IMR-90 (cell line): ENCODE measurements at regions not wholly inside any gene's neighbourhood (a gene's known extent, or its start where the extent isn't known, plus 50 kb on each side); places are given as distances from the start of the nearest gene placed in this dataset.

Experiments
- ATAC-seq: fragments of 200-7000 bp; cut with Tn5 transposase; 2 replicates; pipeline ENCODE4 v1.9.1; 2020; ENCODE audit warnings: low read depth, mild to moderate bottlenecking, moderate library complexity
- BruUV-seq: library from RNA; stranded (reverse); fragments of 400-500 nt; replicated peaks from 2 replicates; lab custom pipeline; 2021; lab: Mats Ljungman, UMichigan
- CTCF ChIA-PET: fragments of 300-600 bp; formaldehyde crosslinking; extraction: SDS; loops from one replicate; lab custom pipeline; 2021; ENCODE audit warnings: antibody characterized with exemption; lab: Yijun Ruan, JAX
- POLR2A ChIA-PET: fragments of 300-600 bp; sonication (Branson Sonifier 250); formaldehyde crosslinking; loops from one replicate; lab custom pipeline; 2022; ENCODE audit warnings: antibody characterized with exemption; ENCODE audit not compliant: unreplicated experiment; lab: Charles Lee
- DNase-seq: peaks from one replicate; pipeline ENCODE4 v3.0.0; 2013
- H2AFZ ChIP-seq: replicated peaks from 2 replicates; pipeline ENCODE3; 2013; ENCODE audit warnings: low read length, mild to moderate bottlenecking; ENCODE audit not compliant: poor library complexity
- H2AK5ac ChIP-seq: 2 replicates; pipeline ENCODE4 v1.6.1; 2013; ENCODE audit warnings: low read depth, low read length, inconsistent platforms
- H2AK9ac ChIP-seq: replicated peaks from 2 replicates; pipeline ENCODE3; 2013; ENCODE audit warnings: mild to moderate bottlenecking, low read depth, low read length, moderate library complexity; ENCODE audit not compliant: poor library complexity
- H2BK120ac ChIP-seq: 2 replicates; pipeline ENCODE4 v1.6.1; 2013; ENCODE audit warnings: low read depth, low read length, inconsistent platforms
- H2BK15ac ChIP-seq: 3 replicates; pipeline ENCODE4 v1.6.1; 2013; ENCODE audit warnings: low read depth, low read length, inconsistent platforms
- H2BK20ac ChIP-seq: 2 replicates; pipeline ENCODE4 v1.6.1; 2013; ENCODE audit warnings: low read depth, mild to moderate bottlenecking, inconsistent platforms, low read length, moderate library complexity
- H2BK5ac ChIP-seq: 2 replicates; pipeline ENCODE4 v1.6.1; 2013; ENCODE audit warnings: mild to moderate bottlenecking, low read depth, low read length, inconsistent platforms; ENCODE audit not compliant: poor library complexity, severe bottlenecking
- H3K14ac ChIP-seq: replicated peaks from 2 replicates; pipeline ENCODE4 v1.6.1; 2013; ENCODE audit warnings: low read depth, low read length, inconsistent platforms
- H3K18ac ChIP-seq: 2 replicates; pipeline ENCODE4 v1.6.1; 2013; ENCODE audit warnings: low read depth, low read length, control low read depth
- H3K23ac ChIP-seq: 2 replicates; pipeline ENCODE4 v1.6.1; 2013; ENCODE audit warnings: low read depth, low read length, inconsistent platforms
- H3K27ac ChIP-seq: 2 replicates; pipeline ENCODE4 v1.5.1; 2013; ENCODE audit warnings: mild to moderate bottlenecking, control low read depth, low read length; ENCODE audit not compliant: insufficient read depth
- H3K27me3 ChIP-seq: 2 replicates; pipeline ENCODE4 v1.6.1; 2013; ENCODE audit warnings: low read length; ENCODE audit not compliant: control insufficient read depth, insufficient read depth
- H3K36me3 ChIP-seq: 2 replicates; pipeline ENCODE4 v1.6.1; 2013; ENCODE audit warnings: low read length, mixed read lengths; ENCODE audit not compliant: control insufficient read depth, insufficient read depth
- H3K4ac ChIP-seq: 2 replicates; pipeline ENCODE4 v1.6.1; 2013; ENCODE audit warnings: low read depth, low read length, inconsistent platforms
- H3K4me1 ChIP-seq: 2 replicates; pipeline ENCODE4 v1.6.1; 2013; ENCODE audit warnings: low read length, mixed read lengths; ENCODE audit not compliant: control insufficient read depth, insufficient read depth
- H3K4me2 ChIP-seq: 2 replicates; pipeline ENCODE4 v1.6.1; 2013; ENCODE audit warnings: low read depth, mild to moderate bottlenecking, control low read depth, low read length, moderate library complexity
- H3K4me3 ChIP-seq: 2 replicates; pipeline ENCODE4 v1.5.1; 2013; ENCODE audit warnings: low read depth, mild to moderate bottlenecking, control low read depth, low read length, moderate library complexity; ENCODE audit not compliant: insufficient read depth
- H3K56ac ChIP-seq: 2 replicates; pipeline ENCODE4 v1.6.1; 2013; ENCODE audit warnings: low read length, inconsistent platforms; ENCODE audit not compliant: insufficient read depth; ENCODE audit errors: extremely low read depth
- H3K79me1 ChIP-seq, 2 experiments: 2 replicates each; pipeline ENCODE4 v1.6.1; 2013; ENCODE audit warnings: low read length in 2 of 2, inconsistent platforms in 1 of 2, low read depth in 1 of 2
- H3K9ac ChIP-seq: 2 replicates; pipeline ENCODE4 v1.6.1; 2013; ENCODE audit warnings: low read depth, low read length, control low read depth
- H3K9me1 ChIP-seq: 2 replicates; pipeline ENCODE4 v1.6.1; 2013; ENCODE audit warnings: low read length, inconsistent platforms; ENCODE audit not compliant: insufficient read depth
- H3K9me3 ChIP-seq: 2 replicates; pipeline ENCODE4 v1.6.1; 2013; ENCODE audit warnings: low read length; ENCODE audit not compliant: control insufficient read depth, insufficient read depth
- H4K20me1 ChIP-seq: 2 replicates; pipeline ENCODE4 v1.6.1; 2013; ENCODE audit warnings: low read length, inconsistent platforms; ENCODE audit not compliant: insufficient read depth
- H4K5ac ChIP-seq: 2 replicates; pipeline ENCODE4 v1.6.1; 2013; ENCODE audit warnings: mild to moderate bottlenecking, low read depth, low read length, control low read depth
- H4K8ac ChIP-seq, 2 experiments: 2 replicates each; pipeline ENCODE4 v1.6.1; 2013; ENCODE audit warnings: low read depth in 2 of 2, low read length in 2 of 2, control low read depth in 1 of 2, inconsistent platforms in 1 of 2
- H4K91ac ChIP-seq: 2 replicates; pipeline ENCODE4 v1.6.1; 2013; ENCODE audit warnings: low read depth, low read length, inconsistent platforms; ENCODE audit not compliant: insufficient read depth
- CHD1 ChIP-seq: IDR thresholded peaks from 2 replicates; pipeline ENCODE4 v1.6.1; 2012; ENCODE audit warnings: low read depth, low read length, improper control_type of control experiment
- ELK1 ChIP-seq: fragments of 150-350 bp; IDR thresholded peaks from 2 replicates; pipeline ENCODE4 v1.6.1; 2016; ENCODE audit warnings: low read depth, mild to moderate bottlenecking, low read length, moderate library complexity, borderline replicate concordance
- MAZ ChIP-seq: IDR thresholded peaks from 2 replicates; pipeline ENCODE4 v1.6.1; 2012; ENCODE audit warnings: low read depth, mild to moderate bottlenecking, low read length, improper control_type of control experiment, moderate library complexity, borderline replicate concordance
- MXI1 ChIP-seq: IDR thresholded peaks from 2 replicates; pipeline ENCODE4 v1.6.1; 2012; ENCODE audit warnings: low read depth, mild to moderate bottlenecking, low read length, moderate library complexity, borderline replicate concordance
- RAD21 ChIP-seq: IDR thresholded peaks from 2 replicates; pipeline ENCODE4 v1.6.1; 2012; ENCODE audit warnings: low read length, improper control_type of control experiment
- RCOR1 ChIP-seq: IDR thresholded peaks from 2 replicates; pipeline ENCODE4 v1.6.1; 2012; ENCODE audit warnings: mild to moderate bottlenecking, low read length, improper control_type of control experiment; ENCODE audit not compliant: insufficient replicate concordance
- WGBS, 2 experiments: methylation state at CpG; one replicate each; pipeline versions ENCODE4 v1.1.5 to v1.1.7; 2013; ENCODE audit warnings: missing lambda C conversion rate in 2 of 2; ENCODE audit not compliant: insufficient read length in 1 of 2; ENCODE audit errors: extremely low coverage in 2 of 2; 5-methylcytosine and 5-hydroxymethylcytosine counted together
- dilution Hi-C: fragments of 300-500 bp; cut with HindIII; formaldehyde crosslinking; loops from one replicate; pipeline ENCODE4 v1.14.3; 2018; ENCODE audit warnings: low sequenced_read_pairs; ENCODE audit not compliant: unreplicated experiment
- in situ Hi-C: fragments of 300-500 bp; cut with MboI; formaldehyde crosslinking; loops from 3 replicates; pipeline ENCODE4 v1.14.3; 2019; ENCODE audit warnings: low sequenced_read_pairs, inconsistent platforms, mixed read lengths
- intact Hi-C: fragments of 100-400 bp; cut with micrococcal nuclease; formaldehyde crosslinking; loops from 2 replicates; pipeline ENCODE4 v1.10.0; 2022

GRCh38 chr10:121308020-121308419, 290.2 kb downstream of the FGFR2 start:
- H3K4ac ChIP-seq: no peak overlapping the region
- no peaks in the 10 kb centered on the region for H3K4me1 ChIP-seq
- no peak overlapping the region for H2BK20ac ChIP-seq
- H3K36me3 ChIP-seq: no peaks in the 10 kb centered on the region
- no peak overlapping the region for H3K4me2 ChIP-seq
- no peak overlapping the region for H2BK120ac ChIP-seq
- H4K5ac ChIP-seq: no peak overlapping the region
- ATAC-seq: no peak
- in situ Hi-C loops (no loop called here), intact Hi-C loops (loop anchor here (5.0 kb wide), 1 partner anchor 529 kb away; no protein-coding TSS in a partner anchor), dilution Hi-C loops (no loop called here)
- H3K79me1 ChIP-seq: no peaks in the 10 kb centered on the region
- H3K9me1 ChIP-seq: no peaks in the 10 kb centered on the region
- no peaks in the 10 kb centered on the region for H3K27me3 ChIP-seq
- no peak overlapping the region for H2AK5ac ChIP-seq
- DNase-seq: no peak
- H3K56ac ChIP-seq: no peak overlapping the region
- ChIA-PET POLR2A (no interaction called here), CTCF (no interaction called here)
- H3K9ac ChIP-seq: no peak overlapping the region
- no TSS peak for BruUV-seq
- H2BK5ac ChIP-seq: no peak overlapping the region
- peaks cover 18% of the 10 kb centered on the region; the same call in 1 of the 2 replicates for H3K9me3 ChIP-seq
- H3K18ac ChIP-seq: no peak overlapping the region
- H2AK9ac ChIP-seq: no peak overlapping the region
- no peak overlapping the region for H4K8ac ChIP-seq
- H3K23ac ChIP-seq: no peak overlapping the region
- no peaks in the 10 kb centered on the region for H4K20me1 ChIP-seq
- no peak overlapping the region for H2AFZ ChIP-seq
- no peak overlapping the region for H4K91ac ChIP-seq
- no peak overlapping the region for H3K27ac ChIP-seq
- no peak overlapping the region for H2BK15ac ChIP-seq
- no CpG with 5 or more reads among the region's 1 CpG for WGBS, 2 experiments
- no peak overlapping the region for H3K14ac ChIP-seq
- H3K4me3 ChIP-seq: no peak overlapping the region
- TF ChIP-seq RAD21 (no peak), CHD1 (no peak), MXI1 (no peak), ELK1 (no peak), RCOR1 (no peak), MAZ (no peak)
